Gastrocnemius medialis (tissue), 4 donors: ENCODE measurements at regions not wholly inside any gene's neighbourhood (a gene's known extent, or its start where the extent isn't known, plus 50 kb on each side); places are given as distances from the start of the nearest gene placed in this dataset.

Experiments used
- ATAC-seq, 2 donors: fragments of 150-250 bp; one replicate each; pipeline ENCODE4 v1.9.1; 2016
- DNase-seq, 2 donors: peaks; one replicate each; pipeline ENCODE4 v3.0.0-alpha.2; 2019
- H3K27ac ChIP-seq, 4 donors: fragments of 200-600 bp; sonication (generic); 1 replicate in 1 of 4; 2 replicates in 3 of 4; pipeline ENCODE4 v1.5.1; 2016 to 2018; ENCODE audit warnings: mild to moderate bottlenecking in 2 of 4, moderate library complexity in 1 of 4
- H3K27me3 ChIP-seq, 3 donors: fragments of 200-600 bp; sonication (generic) in 2 of 3; 1 replicate in 1 of 3; 2 replicates in 2 of 3; pipeline versions ENCODE4 v1.5.1 to v1.6.0; 2016 to 2019; ENCODE audit warnings: mild to moderate bottlenecking in 1 of 3, moderate library complexity in 1 of 3
- H3K36me3 ChIP-seq, 2 donors: fragments of 200-600 bp; sonication (generic) in 1 of 2; one replicate each; pipeline ENCODE4 v1.5.1; 2017 to 2018
- H3K4me1 ChIP-seq, 2 donors: fragments of 200-600 bp; sonication (generic) in 1 of 2; one replicate each; pipeline ENCODE4 v1.5.1; 2016 to 2017; ENCODE audit warnings: mild to moderate bottlenecking in 2 of 2
- H3K4me3 ChIP-seq, 4 donors: fragments of 200-600 bp; sonication (generic) in 3 of 4; 1 replicate in 1 of 4; 2 replicates in 3 of 4; pipeline ENCODE4 v1.5.1; 2016 to 2019; ENCODE audit warnings: mild to moderate bottlenecking in 2 of 4
- H3K9me3 ChIP-seq, 3 donors: fragments of 200-600 bp; sonication (generic) in 2 of 3; 1 replicate in 1 of 3; 2 replicates in 2 of 3; pipeline ENCODE4 v1.5.1; 2016 to 2019
- CTCF ChIP-seq, 5 experiments: fragments of 450-650 bp in 3 of 5; fragments of 200-600 bp in 2 of 5; sonication (generic) in 2 of 5; IDR thresholded peaks in 4 of 5; conservative IDR thresholded peaks in 1 of 5; 1 replicate in 4 of 5; 2 replicates in 1 of 5; pipeline ENCODE4 v1.5.1; 2016 to 2019; ENCODE audit warnings: antibody characterized with exemption in 5 of 5, mild to moderate bottlenecking in 3 of 5, moderate library complexity in 3 of 5
- POLR2A ChIP-seq, 2 donors: fragments of 450-650 bp; IDR thresholded peaks; one replicate each; pipeline ENCODE4 v1.6.1; 2017; ENCODE audit warnings: antibody characterized with exemption in 2 of 2, mild to moderate bottlenecking in 2 of 2, moderate library complexity in 2 of 2
- in situ Hi-C, 4 donors: fragments of 200-750 bp; cut with MboI; loops; one replicate each; pipeline versions ENCODE4 v1.15.0 to v1.8.0; 2017; ENCODE audit warnings: low sequenced_read_pairs in 4 of 4
- intact Hi-C: fragments of 100-400 bp; cut with DNase I; formaldehyde crosslinking; loops from one replicate; pipeline ENCODE4 v1.15.1; 2023; ENCODE audit warnings: low total_unique reads

- Histone ChIP-seq H3K36me3 (no peaks in the 10 kb centered on the region), H3K27me3 (no peaks in the 10 kb centered on the region), H3K4me1 (no peaks in the 10 kb centered on the region), H3K4me3 (no peak overlapping the region), H3K27ac (no peak overlapping the region), H3K9me3 (no peaks in the 10 kb centered on the region)
- intact Hi-C loops = no loop called here
- ATAC-seq (no peak), DNase-seq (no peak)
- in situ Hi-C loops = no loop called here
- TF ChIP-seq CTCF (IDR thresholded peaks at IDR 0.05 in 4 of 5, conservative IDR thresholded peaks at IDR 0.05 in 1 of 5) = no peak
Observed at GRCh38 chrX:144494074-144494473, 610.2 kb downstream of the UBE2NL start.

GRCh38 chrX:144531877-144532276 lies 648.0 kb downstream of the UBE2NL start:
- no peak overlapping the region for H3K27ac ChIP-seq
- no peaks in the 10 kb centered on the region for H3K4me1 ChIP-seq
- intact Hi-C loops = no loop called here
- TF ChIP-seq CTCF (IDR thresholded peaks at IDR 0.05 in 4 of 5, conservative IDR thresholded peaks at IDR 0.05 in 1 of 5) (no peak), POLR2A (IDR thresholded peaks at IDR 0.05) (no peak)
- in situ Hi-C loops = no loop called here
- no peaks in the 10 kb centered on the region for H3K9me3 ChIP-seq
- no peaks in the 10 kb centered on the region for H3K36me3 ChIP-seq
- no peaks in the 10 kb centered on the region for H3K27me3 ChIP-seq
- ATAC-seq (no peak), DNase-seq (no peak)
- no peak overlapping the region for H3K4me3 ChIP-seq

DNA sequence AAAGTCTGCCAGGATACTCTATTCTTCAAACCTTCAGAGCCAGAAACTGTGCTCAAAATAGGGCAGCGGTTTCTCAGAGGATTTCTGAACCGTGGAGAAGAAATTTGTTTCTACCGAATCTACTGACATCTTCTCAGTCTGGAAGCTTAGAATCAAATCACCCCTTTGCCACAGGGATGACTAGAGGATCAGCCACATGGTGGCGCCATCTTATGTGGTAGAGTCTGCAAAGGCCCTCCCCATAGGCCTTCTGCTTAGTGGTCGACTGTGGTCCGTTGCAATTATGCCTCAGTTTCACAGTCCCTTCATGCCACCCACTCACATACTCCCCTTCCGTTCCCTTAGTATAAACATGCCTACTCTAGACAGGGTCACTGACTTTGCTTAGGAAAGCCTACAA lies 680.7 kb upstream of the SPANXN1 start:
- TF ChIP-seq POLR2A (IDR thresholded peaks at IDR 0.05) (no peak), CTCF (IDR thresholded peaks at IDR 0.05 in 4 of 5, conservative IDR thresholded peaks at IDR 0.05 in 1 of 5) (no peak)
- no peak overlapping the region for H3K4me3 ChIP-seq
- DNase-seq = no peak
- no peaks in the 10 kb centered on the region for H3K4me1 ChIP-seq
- in situ Hi-C loops = no loop called here
- no peak for ATAC-seq
- intact Hi-C loops = no loop called here
- H3K27ac ChIP-seq = no peak overlapping the region
- no peaks in the 10 kb centered on the region for H3K36me3 ChIP-seq
- no peaks in the 10 kb centered on the region for H3K27me3 ChIP-seq
- no peaks in the 10 kb centered on the region for H3K9me3 ChIP-seq

GRCh38 chrX:144586756-144587155 lies 660.5 kb upstream of the SPANXN1 start:
- Histone ChIP-seq H3K4me1 (no peaks in the 10 kb centered on the region), H3K27ac (no peak overlapping the region), H3K36me3 (no peaks in the 10 kb centered on the region), H3K27me3 (no peaks in the 10 kb centered on the region), H3K9me3 (no peaks in the 10 kb centered on the region), H3K4me3 (no peak overlapping the region)
- intact Hi-C loops = no loop called here
- ATAC-seq = no peak
- no peak for DNase-seq
- no peak for TF ChIP-seq POLR2A (IDR thresholded peaks at IDR 0.05)
- no peak for TF ChIP-seq CTCF (IDR thresholded peaks at IDR 0.05 in 4 of 5, conservative IDR thresholded peaks at IDR 0.05 in 1 of 5)
- in situ Hi-C loops = no loop called here

GRCh38 chrX:144592036-144592435 lies 655.3 kb upstream of the SPANXN1 start:
- Histone ChIP-seq H3K36me3 (no peaks in the 10 kb centered on the region), H3K9me3 (no peaks in the 10 kb centered on the region), H3K4me3 (no peak overlapping the region), H3K27ac (no peak overlapping the region), H3K27me3 (no peaks in the 10 kb centered on the region), H3K4me1 (no peaks in the 10 kb centered on the region)
- TF ChIP-seq POLR2A (IDR thresholded peaks at IDR 0.05) = no peak
- no peak for TF ChIP-seq CTCF (IDR thresholded peaks at IDR 0.05 in 4 of 5, conservative IDR thresholded peaks at IDR 0.05 in 1 of 5)
- no peak for ATAC-seq
- no peak for DNase-seq
- in situ Hi-C loops (no loop called here), intact Hi-C loops (no loop called here)
